B cell (primary cell): ENCODE measurements at regions not wholly inside any gene's neighbourhood (a gene's known extent, or its start where the extent isn't known, plus 50 kb on each side); places are given as distances from the start of the nearest gene placed in this dataset.

Experiments used
- ATAC-seq: fragments of 200-7000 bp; cut with Tn5 transposase; one replicate; pipeline ENCODE4 v1.10.0; 2021; ENCODE audit warnings: low read depth, mild to moderate bottlenecking, moderate number of reproducible peaks, moderate library complexity
- CTCF ChIA-PET: fragments of 350-600 bp; sonication (Branson Sonifier 250); formaldehyde crosslinking; loops from one replicate; lab custom pipeline; 2021; ENCODE audit warnings: antibody characterized with exemption, inconsistent platforms; lab: Charles Lee
- POLR2A ChIA-PET: fragments of 350-600 bp; sonication (Branson Sonifier 250); formaldehyde crosslinking; loops from one replicate; lab custom pipeline; 2021; ENCODE audit warnings: antibody characterized with exemption; lab: Charles Lee
- DNase-seq: peaks from one replicate; pipeline ENCODE4 v3.0.0; 2013
- H2AFZ ChIP-seq: 2 replicates; pipeline ENCODE4 v1.6.1; 2012; ENCODE audit warnings: mild to moderate bottlenecking, low read depth, low read length; ENCODE audit not compliant: insufficient read depth, poor library complexity, severe bottlenecking
- H3K27ac ChIP-seq, 2 donors: 1 replicate in 1 of 2; 2 replicates in 1 of 2; pipeline ENCODE4 v1.5.1; 2012 to 2013; ENCODE audit warnings: low read length in 2 of 2, mild to moderate bottlenecking in 2 of 2, moderate library complexity in 1 of 2
- H3K27me3 ChIP-seq, 4 experiments: fragments of 200-600 bp in 1 of 4; sonication (generic) in 1 of 4; replicated peaks in 1 of 4; 1 replicate in 2 of 4; 2 replicates in 2 of 4; pipeline versions ENCODE4 v1.6.1 to v1.7.0; 2013 to 2016; ENCODE audit warnings: low read length in 3 of 4, mild to moderate bottlenecking in 2 of 4, mixed read lengths in 1 of 4, moderate library complexity in 1 of 4; ENCODE audit not compliant: insufficient read depth in 4 of 4, control insufficient read depth in 3 of 4; ENCODE audit errors: control extremely low read depth in 1 of 4
- H3K36me3 ChIP-seq, 2 experiments: replicated peaks in 1 of 2; 1 replicate in 1 of 2; 2 replicates in 1 of 2; pipeline versions ENCODE4 v1.6.1 to v1.7.1; 2013; ENCODE audit warnings: low read length in 1 of 2; ENCODE audit not compliant: insufficient read depth in 2 of 2, control insufficient read depth in 1 of 2; ENCODE audit errors: control extremely low read depth in 1 of 2, extremely low read depth in 1 of 2
- H3K4me1 ChIP-seq, 2 donors: fragments of 200-600 bp in 1 of 2; sonication (generic) in 1 of 2; 1 replicate in 1 of 2; 2 replicates in 1 of 2; pipeline versions ENCODE4 v1.5.1 to v1.6.1; 2013 to 2017; ENCODE audit warnings: low read length in 2 of 2; ENCODE audit not compliant: control insufficient read depth in 2 of 2, insufficient read depth in 2 of 2
- H3K4me2 ChIP-seq: replicated peaks from 2 replicates; pipeline ENCODE3; 2012; ENCODE audit warnings: mild to moderate bottlenecking, low read depth, low read length; ENCODE audit not compliant: poor library complexity, severe bottlenecking
- H3K4me3 ChIP-seq, 5 experiments: fragments of 200-600 bp in 1 of 5; sonication (generic) in 1 of 5; 1 replicate in 3 of 5; 2 replicates in 2 of 5; pipeline versions ENCODE4 v1.5.1 to v1.7.0; 2011 to 2016; ENCODE audit warnings: low read length in 4 of 5, mild to moderate bottlenecking in 4 of 5, low read depth in 2 of 5, control low read depth in 1 of 5, moderate library complexity in 1 of 5; ENCODE audit not compliant: insufficient read depth in 1 of 5; ENCODE audit errors: control extremely low read depth in 1 of 5, extremely low read depth in 1 of 5
- H3K79me2 ChIP-seq: fragments of 200-600 bp; sonication (generic); one replicate; pipeline ENCODE4 v1.6.0; 2016; ENCODE audit warnings: low read length; ENCODE audit not compliant: control insufficient read depth, insufficient read depth
- H3K9ac ChIP-seq: fragments of 200-600 bp; sonication (generic); 2 replicates; pipeline ENCODE4 v1.6.1; 2017; ENCODE audit warnings: mild to moderate bottlenecking, low read length, moderate library complexity
- H3K9me3 ChIP-seq, 3 donors: one replicate each; pipeline versions ENCODE4 v1.6.1 to v1.7.1; 2013; ENCODE audit warnings: low read length in 2 of 3; ENCODE audit not compliant: control insufficient read depth in 2 of 3, insufficient read depth in 1 of 3; ENCODE audit errors: control extremely low read depth in 1 of 3
- H4K20me1 ChIP-seq: 2 replicates; pipeline ENCODE4 v1.6.0; 2012; ENCODE audit warnings: mild to moderate bottlenecking, low read length; ENCODE audit not compliant: insufficient read depth, control insufficient read depth, poor library complexity, severe bottlenecking
- H3K27ac Mint-ChIP-seq: one replicate; pipeline ENCODE4 v1.8.0; 2021; ENCODE audit warnings: mixed read lengths
- H3K27me3 Mint-ChIP-seq: one replicate; pipeline ENCODE4 v1.8.0; 2021; ENCODE audit warnings: mixed read lengths
- H3K4me1 Mint-ChIP-seq: one replicate; pipeline ENCODE4 v1.8.0; 2021; ENCODE audit warnings: mixed read lengths
- H3K4me3 Mint-ChIP-seq: one replicate; pipeline ENCODE4 v1.8.0; 2021; ENCODE audit warnings: mixed read lengths
- H3K9me3 Mint-ChIP-seq: one replicate; pipeline ENCODE4 v1.8.0; 2022; ENCODE audit warnings: mixed read lengths; ENCODE audit not compliant: insufficient read depth
- EZH2 ChIP-seq: IDR thresholded peaks from 2 replicates; pipeline ENCODE4 v1.6.1; 2012; ENCODE audit warnings: borderline replicate concordance, low read depth, mild to moderate bottlenecking, moderate library complexity, low read length; ENCODE audit not compliant: insufficient read depth, poor library complexity, severe bottlenecking
- WGBS: methylation state at CpG from one replicate; pipeline ENCODE4 v1.1.5; 2013; ENCODE audit warnings: missing lambda C conversion rate; ENCODE audit not compliant: insufficient coverage; 5-methylcytosine and 5-hydroxymethylcytosine counted together
- intact Hi-C: fragments of 100-400 bp; cut with micrococcal nuclease; formaldehyde crosslinking; loops from one replicate; pipeline ENCODE4 v1.10.0; 2022
- TF ChIP-seq, protein P1 (sequence below): fragments of 200-600 bp; IDR thresholded peaks from one replicate; pipeline ENCODE4 v1.8.0; 2022; ENCODE audit warnings: antibody characterized with exemption, mild to moderate bottlenecking

DNA sequence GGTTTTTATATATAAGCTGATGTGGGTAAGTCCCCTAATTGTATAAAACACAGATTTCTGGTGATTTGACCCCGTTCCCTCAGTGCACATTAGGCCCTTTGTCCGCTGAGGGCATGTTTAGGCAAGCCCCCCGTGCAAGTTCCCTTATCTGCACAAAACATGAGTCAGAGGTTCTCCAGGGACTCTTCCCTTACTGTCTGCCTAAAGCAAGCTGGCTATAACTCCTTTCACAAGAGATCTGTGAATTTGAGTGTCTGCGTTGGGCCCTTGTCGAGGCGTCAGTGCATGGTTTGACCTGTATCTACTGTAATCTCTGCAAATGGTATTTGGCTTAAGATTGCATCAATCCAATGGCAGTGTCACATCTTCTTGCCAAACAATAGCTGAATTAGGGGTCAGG lies 712.8 kb downstream of the CDH8 start:
- POLR2A ChIA-PET = no interaction called here
- CTCF ChIA-PET = no interaction called here
- peaks cover 0 to 3% (median 0%) of the 10 kb centered on the region in 3 donors for H3K9me3 ChIP-seq
- H3K79me2 ChIP-seq = no peaks in the 10 kb centered on the region
- H3K4me3 ChIP-seq = no peak overlapping the region
- DNase-seq = no peak
- H3K27me3 ChIP-seq = no peaks in the 10 kb centered on the region
- H3K36me3 ChIP-seq = no peaks in the 10 kb centered on the region
- Mint-ChIP-seq H3K4me3 (no peak overlapping the region), H3K27me3 (no peaks in the 10 kb centered on the region), H3K4me1 (no peaks in the 10 kb centered on the region), H3K27ac (no peak overlapping the region), H3K9me3 (peaks cover 4% of the 10 kb centered on the region)
- 64% methylated on average over 3 of the region's 6 CpGs for WGBS
- TF ChIP-seq, protein P1, sequence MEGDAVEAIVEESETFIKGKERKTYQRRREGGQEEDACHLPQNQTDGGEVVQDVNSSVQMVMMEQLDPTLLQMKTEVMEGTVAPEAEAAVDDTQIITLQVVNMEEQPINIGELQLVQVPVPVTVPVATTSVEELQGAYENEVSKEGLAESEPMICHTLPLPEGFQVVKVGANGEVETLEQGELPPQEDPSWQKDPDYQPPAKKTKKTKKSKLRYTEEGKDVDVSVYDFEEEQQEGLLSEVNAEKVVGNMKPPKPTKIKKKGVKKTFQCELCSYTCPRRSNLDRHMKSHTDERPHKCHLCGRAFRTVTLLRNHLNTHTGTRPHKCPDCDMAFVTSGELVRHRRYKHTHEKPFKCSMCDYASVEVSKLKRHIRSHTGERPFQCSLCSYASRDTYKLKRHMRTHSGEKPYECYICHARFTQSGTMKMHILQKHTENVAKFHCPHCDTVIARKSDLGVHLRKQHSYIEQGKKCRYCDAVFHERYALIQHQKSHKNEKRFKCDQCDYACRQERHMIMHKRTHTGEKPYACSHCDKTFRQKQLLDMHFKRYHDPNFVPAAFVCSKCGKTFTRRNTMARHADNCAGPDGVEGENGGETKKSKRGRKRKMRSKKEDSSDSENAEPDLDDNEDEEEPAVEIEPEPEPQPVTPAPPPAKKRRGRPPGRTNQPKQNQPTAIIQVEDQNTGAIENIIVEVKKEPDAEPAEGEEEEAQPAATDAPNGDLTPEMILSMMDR = no peak
- TF ChIP-seq EZH2 = no peak
- no peak overlapping the region for H3K27ac ChIP-seq
- H3K4me1 ChIP-seq = no peaks in the 10 kb centered on the region
- H4K20me1 ChIP-seq = no peaks in the 10 kb centered on the region
- intact Hi-C loops = no loop called here
- no peak overlapping the region for H3K9ac ChIP-seq
- H3K4me2 ChIP-seq = no peak overlapping the region
- no peak overlapping the region for H2AFZ ChIP-seq
- no peak for ATAC-seq

DNA sequence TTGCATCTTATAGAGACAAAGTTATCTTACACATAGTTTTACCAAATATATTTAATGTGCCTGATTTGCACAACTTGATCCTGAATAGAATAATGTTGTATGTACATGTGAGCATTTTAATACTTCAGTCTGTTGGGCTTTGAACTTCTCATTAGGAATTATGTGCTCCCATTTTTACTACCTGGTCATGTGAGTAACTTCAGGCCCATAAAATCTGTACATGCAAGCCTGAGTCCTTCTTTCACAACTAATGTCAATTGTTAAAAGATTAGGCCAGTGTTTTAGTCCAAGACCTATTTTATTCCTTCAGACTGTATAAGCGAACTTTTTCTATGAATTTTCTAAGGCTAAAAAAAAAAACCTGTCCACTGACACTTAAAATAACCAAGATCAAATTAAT lies 715.4 kb downstream of the CDH8 start:
- ChIA-PET POLR2A (no interaction called here), CTCF (no interaction called here)
- Mint-ChIP-seq H3K4me1 (no peaks in the 10 kb centered on the region), H3K27ac (no peak overlapping the region), H3K27me3 (no peaks in the 10 kb centered on the region), H3K4me3 (no peak overlapping the region), H3K9me3 (peaks cover 4% of the 10 kb centered on the region)
- H3K9ac ChIP-seq = no peak overlapping the region
- intact Hi-C loops = no loop called here
- H3K36me3 ChIP-seq = no peaks in the 10 kb centered on the region
- peaks cover 0 to 6% (median 0%) of the 10 kb centered on the region in 3 donors for H3K9me3 ChIP-seq
- no peaks in the 10 kb centered on the region for H3K79me2 ChIP-seq
- ATAC-seq (no peak), DNase-seq (no peak)
- H4K20me1 ChIP-seq = no peaks in the 10 kb centered on the region
- no peak overlapping the region for H2AFZ ChIP-seq
- H3K4me3 ChIP-seq = no peak overlapping the region
- TF ChIP-seq EZH2 = no peak
- TF ChIP-seq, protein P1 = no peak
- WGBS = no CpG with 5 or more reads among the region's 1 CpG
- no peaks in the 10 kb centered on the region for H3K27me3 ChIP-seq
- no peak overlapping the region for H3K4me2 ChIP-seq
- no peaks in the 10 kb centered on the region for H3K4me1 ChIP-seq
- H3K27ac ChIP-seq = no peak overlapping the region
